Tibial nerve (tissue), 3 donors: ENCODE measurements at regions not wholly inside any gene's neighbourhood (a gene's known extent, or its start where the extent isn't known, plus 50 kb on each side); places are given as distances from the start of the nearest gene placed in this dataset.

Experiments used
- CTCF ChIP-seq, 5 experiments: fragments of 200-600 bp in 3 of 5; fragments of 450-650 bp in 2 of 5; sonication (generic) in 3 of 5; IDR thresholded peaks; one replicate each; pipeline ENCODE4 v1.5.1; 2016 to 2019; ENCODE audit warnings: antibody characterized with exemption in 5 of 5, mild to moderate bottlenecking in 3 of 5, moderate library complexity in 2 of 5
- POLR2A ChIP-seq, 2 donors: fragments of 450-650 bp; IDR thresholded peaks; one replicate each; pipeline ENCODE4 v1.6.1; 2017; ENCODE audit warnings: antibody characterized with exemption in 2 of 2, mild to moderate bottlenecking in 2 of 2, moderate library complexity in 2 of 2

GRCh38 chr9:20117986-20118385 is 329.1 kb upstream of the SLC24A2 start:
- TF ChIP-seq CTCF (IDR thresholded peaks at IDR 0.05), result no peak
- no peak for TF ChIP-seq POLR2A (IDR thresholded peaks at IDR 0.05)
